HG02623 (cell line): ENCODE measurements at regions not wholly inside any gene's neighbourhood (a gene's known extent, or its start where the extent isn't known, plus 50 kb on each side); places are given as distances from the start of the nearest gene placed in this dataset.
A peak's percentile ranks its signal among the peaks of the same experiment; 100 is the strongest.
"Not testable (repeated sequence)": the region's sequence is repeated elsewhere in the genome, so short reads cannot be mapped to it uniquely, and the experiment has no call there.

Experiments used
- ATAC-seq: cut with Tn5 transposase; IDR thresholded peaks from one replicate; pipeline ENCODE4 v1.9.1; 2021; ENCODE audit warnings: moderate library complexity; ENCODE audit not compliant: unreplicated experiment

DNA sequence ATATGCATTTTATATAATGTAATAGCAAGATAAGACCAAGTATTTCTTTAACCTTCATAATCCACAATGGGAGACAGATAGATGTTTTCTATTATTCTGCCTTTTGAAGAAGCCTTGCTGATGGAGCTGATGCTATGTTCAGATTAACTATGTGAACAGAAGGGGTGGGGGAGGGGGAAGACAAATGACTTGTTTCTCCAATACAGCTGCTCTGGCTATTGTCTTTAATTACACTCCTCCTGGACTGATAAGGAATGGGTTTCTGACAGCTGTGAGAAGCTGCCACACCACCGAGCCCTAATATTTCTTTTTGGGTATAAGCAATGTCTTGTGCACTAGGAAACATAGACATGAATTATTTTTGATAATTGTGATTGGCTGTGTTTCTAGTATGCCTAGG, 62.0 kb downstream of the CAVIN4 start:
- no peak for ATAC-seq

DNA sequence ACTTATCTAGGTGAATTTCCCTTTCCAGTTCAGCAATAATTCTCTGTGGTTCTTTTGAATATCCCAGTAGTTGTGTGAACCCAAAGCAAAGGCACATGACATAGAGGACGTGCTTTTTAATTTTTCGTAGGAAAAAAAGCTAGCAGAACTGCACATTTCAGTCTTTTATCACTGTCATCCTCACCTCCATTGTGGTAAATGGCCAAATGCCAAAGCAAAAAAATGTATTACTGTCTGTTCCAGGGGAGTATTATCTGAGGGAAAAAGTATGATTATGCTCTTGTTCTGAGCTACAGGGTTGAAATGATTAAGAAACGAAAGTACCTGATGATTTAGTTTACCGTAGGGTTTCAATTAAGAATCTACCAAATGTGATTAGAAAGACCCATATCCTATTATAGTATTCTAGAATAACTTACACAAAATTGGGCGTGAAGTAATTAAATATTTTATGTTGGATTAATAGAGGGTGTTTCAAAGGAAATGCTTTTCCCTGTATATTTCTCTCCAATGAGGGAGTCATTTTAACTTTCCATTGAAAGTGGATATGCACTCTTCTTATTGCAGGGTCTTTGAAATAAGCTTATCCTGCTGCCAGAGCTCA, 62.7 kb downstream of the CAVIN4 start:
- ATAC-seq: no peak

DNA sequence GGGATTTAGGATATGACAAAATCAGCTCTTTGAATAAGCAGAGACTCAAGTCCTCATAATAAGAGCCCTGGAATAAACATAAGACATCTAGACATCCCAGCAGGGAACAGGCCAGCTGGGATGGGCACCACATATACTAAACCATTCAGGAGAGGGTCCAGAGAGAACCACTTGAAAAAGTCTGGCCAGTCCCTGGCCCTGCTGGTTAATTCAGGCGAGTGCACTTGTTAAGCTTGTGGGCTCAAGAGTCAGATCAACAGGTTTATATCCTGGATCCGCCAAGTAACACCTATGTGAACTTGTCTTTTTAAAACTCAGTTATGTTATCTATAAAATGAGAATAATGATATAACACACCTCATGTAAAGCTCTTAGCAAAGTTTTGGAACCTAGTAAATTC, 63.3 kb downstream of the CAVIN4 start:
- no peak for ATAC-seq

DNA sequence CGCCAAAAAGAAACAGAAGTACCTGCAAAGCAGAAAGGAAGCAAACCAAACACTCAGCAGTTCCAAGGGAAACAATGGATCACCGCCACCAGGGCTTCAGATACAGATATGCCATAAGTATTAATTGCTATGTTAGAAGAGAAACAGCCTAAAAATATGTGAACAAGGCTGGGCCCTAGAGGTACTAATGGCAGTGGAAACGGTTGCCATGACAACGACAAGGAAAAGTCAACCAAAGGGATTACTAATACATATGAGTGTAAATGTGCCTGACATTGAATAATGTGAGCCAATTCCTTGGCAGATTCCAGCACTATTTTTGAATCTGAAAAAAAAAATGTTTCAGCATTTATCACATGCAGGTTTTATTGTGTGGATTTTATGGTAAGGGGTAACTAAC, 75.0 kb downstream of the CAVIN4 start:
- no peak for ATAC-seq

DNA sequence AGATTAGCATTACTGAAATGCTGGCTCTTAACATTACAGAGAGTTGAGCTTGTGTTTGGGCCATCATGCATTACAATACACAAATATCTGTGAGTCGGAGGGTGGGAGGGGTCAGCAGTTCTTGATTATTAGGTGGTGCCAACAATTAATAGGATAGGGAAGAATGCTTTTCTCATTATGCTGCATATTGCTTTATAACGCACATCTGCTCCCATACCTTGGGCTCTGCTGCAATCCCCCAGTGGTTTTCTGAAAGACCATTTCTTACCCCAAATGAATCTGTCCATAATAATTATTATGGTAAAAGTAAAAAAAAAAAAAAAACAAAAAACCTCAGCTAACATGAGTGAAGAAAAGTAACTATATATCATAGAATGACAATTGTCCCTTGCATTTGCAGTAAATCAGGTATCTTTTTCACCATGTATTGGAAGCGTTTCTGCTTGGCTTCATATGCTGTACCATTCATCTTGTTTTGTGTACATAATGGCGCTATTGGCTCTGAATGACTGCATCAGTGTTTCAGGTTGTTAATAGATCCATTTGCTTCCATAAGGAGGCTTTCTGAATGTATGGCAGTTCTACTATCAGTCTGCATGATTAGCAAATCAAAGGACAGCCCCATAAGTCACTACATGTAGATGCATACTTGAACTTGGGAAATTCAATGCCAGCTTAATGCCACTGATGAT, 75.9 kb downstream of the CAVIN4 start:
- ATAC-seq: no peak

DNA sequence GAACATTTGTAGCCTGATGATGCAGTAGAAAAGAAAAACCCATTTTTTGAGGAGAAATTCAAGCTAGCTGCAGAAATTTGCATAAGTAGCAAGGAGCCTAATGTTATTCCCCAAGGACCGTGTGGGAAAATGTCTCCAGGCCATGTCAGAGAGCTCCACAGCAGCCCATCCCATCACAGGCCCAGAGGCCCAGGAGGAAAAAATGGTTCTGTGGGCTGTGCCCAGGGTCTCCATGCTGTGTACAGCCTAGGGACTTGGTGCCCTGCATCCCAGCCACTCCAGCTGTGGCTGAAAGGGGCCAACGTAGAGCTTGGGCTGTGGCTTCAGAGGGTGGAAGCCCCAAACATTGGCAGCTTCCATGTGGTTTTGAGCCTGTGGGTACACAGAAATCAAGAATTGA, 79.0 kb downstream of the CAVIN4 start:
- not testable (repeated sequence) for ATAC-seq

DNA sequence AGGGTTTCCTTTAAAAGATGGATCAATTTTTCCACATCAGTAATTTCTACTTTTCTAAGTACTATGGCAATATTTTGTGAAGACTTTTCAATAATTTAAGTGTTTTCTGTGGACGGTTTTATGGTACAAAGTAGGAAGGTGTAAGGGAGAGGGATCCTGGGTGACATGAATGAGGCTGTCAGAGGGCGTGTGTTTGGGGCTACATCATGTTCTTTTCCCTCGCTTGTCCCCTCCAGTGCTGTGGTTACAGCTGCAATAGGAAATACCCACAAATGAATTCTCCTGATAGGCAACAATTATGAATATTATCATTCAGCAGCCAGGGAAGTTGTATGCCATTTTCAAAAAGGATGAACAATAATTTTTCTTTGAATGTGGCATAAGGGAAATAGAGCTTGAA, 83.8 kb downstream of the CAVIN4 start:
- ATAC-seq: no peak

DNA sequence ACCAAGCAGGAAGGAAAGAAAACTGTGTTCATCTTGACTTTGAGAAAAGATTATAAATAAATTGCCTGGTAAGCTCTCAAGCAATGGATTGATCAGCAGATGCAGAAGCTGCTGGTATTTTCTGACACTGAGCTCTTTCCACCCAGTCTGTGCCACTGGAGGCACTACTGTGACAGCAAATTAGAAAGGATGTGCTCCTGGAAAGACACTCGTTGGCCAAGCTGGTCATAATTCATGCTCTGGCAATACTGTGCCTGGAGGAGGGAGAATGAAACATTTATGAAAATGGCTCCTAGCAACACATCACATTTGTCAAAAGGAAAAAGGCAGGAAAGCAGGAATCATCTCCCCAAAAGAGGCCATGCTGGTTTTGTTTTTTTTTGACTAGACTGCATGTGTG, 84.2 kb downstream of the CAVIN4 start:
- ATAC-seq: no peak

DNA sequence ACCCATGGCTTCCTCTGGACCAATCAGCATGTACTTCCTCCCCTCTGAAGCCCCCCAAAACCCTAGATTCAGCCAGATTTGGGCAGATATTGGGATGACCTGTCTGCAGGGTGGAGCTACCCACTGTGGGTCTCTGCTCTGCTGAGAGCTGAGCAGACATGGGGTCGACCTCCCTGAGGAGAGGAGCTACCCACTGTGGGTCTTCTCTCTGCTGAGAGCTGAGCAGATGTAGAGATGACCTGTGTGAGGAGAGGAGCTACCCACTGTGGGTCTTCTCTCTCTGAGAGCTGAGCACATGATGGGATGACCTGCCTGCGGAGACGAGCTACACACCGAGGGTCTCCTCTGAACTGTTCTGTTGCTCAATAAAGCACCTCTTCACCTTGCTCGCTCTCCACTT, 89.6 kb downstream of the CAVIN4 start:
- ATAC-seq: no peak

DNA sequence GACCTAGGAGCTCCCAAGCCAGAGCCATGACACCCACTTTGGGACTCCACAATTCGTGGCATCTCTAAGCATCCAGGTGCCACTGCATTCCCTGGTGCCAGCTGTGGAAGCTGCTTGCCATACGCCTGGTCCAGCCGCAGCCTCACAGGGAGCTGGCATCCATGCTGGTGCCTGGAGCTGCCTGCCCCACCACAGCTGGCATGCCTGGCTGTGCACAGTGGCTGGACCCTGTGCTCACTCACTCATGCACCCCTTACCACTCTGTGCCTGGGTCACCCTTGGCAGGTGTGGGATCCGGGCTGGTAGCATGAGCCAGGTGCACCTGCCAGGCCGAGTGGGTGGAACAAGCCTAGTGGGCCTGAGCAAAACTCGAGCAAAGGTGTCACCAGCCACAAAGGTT, 90.1 kb downstream of the CAVIN4 start:
- ATAC-seq: no peak

DNA sequence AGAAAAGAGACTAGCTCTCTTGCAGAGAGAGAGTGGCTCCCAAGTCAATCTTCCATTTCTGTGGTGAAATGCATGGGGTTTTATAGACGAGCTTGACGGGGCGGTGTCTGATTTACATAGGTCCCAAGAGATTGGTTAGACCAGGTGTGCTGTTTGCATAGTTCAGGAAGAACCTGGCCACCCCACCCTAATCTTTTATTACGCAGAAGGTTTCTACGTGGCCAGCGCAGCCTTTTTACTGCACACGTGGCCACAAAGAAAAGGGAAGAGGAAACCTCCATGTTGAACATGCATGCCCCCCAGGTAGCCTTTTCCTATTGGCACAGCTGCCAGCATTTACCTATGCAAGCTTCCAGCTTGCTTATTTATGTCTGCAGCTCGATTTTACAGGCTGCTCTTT, 92.1 kb downstream of the CAVIN4 start:
- no peak for ATAC-seq

DNA sequence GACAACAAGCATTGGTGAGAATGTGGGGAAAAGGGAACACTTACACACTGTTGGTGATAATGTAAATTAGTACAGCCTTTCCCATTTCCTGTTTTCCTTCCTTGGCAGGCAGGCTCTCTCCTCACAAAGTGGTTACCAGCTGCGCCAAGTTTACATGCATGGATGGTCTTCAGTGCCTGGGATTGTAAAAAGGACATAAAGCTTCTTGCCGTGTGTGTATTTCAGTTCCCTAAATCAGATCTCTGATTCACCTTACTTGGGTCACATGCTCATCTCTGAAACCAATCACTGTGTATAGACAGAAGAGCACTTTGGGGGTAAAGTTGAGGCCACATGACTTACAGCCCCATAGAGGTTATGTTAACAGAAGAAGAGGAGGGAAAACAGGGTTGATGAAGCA, 92.8 kb downstream of the CAVIN4 start:
- peak; percentile 73 for ATAC-seq

DNA sequence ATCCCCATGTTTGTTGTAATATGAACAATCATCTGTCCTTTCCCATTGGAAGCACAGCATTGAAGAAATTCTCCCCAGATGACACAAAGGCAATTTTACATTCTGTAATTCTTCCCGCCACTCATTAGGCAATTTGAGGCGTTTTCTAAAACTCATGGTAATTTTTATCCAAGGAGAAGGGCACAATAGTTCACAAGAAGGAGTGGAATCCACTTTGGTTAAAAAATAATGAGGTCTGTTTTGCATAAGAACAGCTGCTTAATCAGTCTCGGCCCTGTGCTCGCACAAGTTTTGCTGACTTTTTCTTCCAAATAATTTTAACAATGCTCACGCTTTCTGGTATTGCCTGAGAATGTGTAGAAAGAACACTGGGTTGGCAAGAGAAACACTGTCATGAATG, 94.0 kb downstream of the CAVIN4 start:
- no peak for ATAC-seq

DNA sequence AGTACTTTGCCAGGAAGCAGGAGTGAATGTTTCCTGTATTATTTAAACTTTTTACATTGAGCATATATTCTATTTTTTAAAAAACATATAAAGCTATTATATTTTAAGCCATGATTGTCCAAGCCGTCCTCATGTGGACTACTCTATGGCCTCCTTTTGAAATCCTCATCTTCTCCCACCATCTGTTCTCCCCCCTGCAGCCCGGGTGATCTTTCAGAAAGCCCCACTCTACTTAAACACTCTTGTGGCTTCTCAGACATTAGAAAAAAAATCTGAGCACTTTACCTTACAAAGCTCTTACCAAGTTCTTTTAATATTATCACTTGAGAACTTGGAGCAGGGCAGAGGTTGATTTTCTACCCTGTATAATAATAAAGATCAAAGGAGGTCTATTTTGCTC, 95.4 kb downstream of the CAVIN4 start:
- ATAC-seq: no peak

DNA sequence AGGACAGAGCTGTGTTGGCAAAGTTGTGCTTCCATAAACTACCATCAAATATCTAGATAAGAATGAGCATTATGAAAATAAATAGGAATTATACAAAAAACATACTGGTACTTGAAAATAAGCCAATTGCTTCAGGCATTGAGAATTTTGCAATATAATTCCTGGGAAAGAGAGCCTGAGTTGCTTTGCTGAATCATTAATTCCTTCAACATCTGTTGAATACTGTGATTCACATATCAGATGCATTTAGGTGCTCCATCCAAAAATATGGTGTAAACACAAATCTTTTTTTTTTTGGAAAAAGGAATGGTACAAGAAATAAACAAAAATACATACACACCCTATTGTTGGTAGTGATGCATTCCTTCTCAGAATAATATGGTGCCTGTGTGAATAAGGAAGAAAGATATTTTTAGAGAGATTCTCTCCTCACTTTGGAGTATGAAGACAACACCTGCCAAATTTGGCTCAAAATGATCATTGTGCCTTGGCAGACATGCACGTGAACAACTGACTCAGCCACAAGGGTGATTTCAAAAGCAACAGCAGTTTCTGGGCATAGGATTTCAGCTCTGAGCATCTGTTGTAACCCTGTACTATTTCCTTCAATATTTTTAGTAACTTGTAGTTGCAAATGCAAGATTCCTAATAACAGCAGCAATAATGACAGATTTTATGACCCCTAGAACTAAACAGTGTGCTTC, 96.7 kb downstream of the CAVIN4 start:
- no peak for ATAC-seq

DNA sequence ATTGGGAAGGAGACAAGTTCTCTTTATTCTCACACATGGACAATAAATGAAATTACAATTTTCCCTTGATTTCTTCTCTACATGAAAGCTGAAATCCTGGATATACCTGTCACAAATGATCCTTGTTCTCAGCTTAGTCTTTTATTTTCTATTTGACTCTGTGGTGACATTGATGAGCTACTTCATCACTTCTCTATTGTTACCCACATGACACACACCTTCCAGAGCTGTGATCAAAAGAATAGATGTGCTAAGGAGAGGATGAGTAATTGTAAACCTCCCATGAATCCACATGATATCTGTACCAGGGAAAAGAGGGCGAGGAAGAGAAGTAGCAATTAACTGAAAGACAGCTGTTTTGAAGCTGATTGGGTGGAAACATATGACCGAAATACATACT, 102.0 kb downstream of the CAVIN4 start:
- ATAC-seq: no peak

DNA sequence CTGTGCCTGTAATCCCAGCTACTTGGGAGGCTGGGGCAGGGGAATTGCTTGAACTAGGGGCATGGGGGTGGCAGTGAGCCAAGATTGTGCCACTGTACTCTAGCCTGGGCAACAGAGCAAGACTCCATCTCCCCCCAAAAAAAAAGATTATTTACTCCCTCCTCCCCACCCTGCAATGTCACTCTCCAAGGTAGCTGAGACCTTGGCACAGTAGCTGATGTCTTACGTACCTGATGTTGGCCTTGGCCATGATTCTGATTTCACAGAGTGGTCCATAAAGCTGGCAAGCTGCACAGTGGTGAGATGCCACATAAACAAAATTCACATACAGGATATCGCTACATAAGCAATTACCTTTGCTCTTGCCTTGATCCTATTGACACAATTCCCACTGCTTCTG, 108.5 kb downstream of the CAVIN4 start:
- ATAC-seq: no peak

DNA sequence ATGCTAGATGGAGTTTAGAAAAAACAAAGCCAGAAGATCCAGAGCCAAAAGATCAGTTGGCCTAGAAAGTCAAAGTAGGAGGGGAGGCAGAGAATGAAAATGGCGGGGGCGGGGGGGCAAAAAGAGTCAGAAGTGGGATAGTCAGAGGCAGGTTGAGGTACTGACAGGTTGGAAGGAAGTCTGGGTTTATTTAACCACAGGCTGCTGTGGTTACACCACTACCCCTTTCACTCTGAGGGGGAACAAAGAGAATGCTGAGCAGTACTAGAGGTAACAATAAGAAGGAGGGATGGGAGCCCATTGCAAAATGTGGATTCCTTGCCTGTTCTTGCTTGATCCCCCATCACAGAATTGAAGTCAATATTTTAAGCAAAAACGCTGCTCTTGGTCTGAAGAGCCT, 111.8 kb downstream of the CAVIN4 start:
- ATAC-seq: no peak

DNA sequence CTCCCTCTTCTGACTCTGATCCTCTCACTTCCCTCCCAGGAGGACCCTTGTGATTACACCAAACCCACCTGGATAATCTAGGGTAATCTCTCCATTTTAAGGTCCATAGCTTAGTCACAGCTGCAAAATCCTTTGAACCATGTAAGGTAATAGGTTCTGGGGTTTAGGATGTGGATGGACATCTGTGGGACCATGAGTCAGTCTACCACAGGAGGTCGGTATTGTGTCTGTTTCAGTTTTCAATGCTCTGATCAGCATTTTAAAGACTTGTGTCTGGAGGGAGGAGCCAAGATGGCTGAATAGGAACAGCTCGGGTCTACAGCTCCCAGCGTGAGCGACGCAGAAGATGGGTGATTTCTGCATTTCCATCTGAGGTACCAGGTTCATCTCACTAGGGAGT, 112.6 kb downstream of the CAVIN4 start:
- ATAC-seq: no peak

DNA sequence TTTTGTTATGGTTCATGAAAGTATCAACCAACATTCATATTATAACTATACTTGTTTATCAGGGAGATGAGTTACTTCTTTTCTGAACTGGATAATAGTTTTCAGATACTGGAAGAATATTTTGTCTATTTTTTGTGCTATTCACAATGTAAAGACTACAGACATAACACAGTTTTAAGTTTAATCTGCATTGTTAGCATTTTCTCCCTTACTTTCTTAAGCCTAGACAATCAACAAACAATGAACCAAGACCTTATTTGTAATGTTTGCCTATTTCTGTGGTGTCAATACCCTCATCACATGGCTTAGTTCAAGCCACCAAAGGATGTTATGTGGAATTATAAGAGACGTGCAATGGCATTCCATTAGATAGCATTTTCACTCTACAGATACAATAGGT, 119.5 kb downstream of the CAVIN4 start:
- no peak for ATAC-seq

DNA sequence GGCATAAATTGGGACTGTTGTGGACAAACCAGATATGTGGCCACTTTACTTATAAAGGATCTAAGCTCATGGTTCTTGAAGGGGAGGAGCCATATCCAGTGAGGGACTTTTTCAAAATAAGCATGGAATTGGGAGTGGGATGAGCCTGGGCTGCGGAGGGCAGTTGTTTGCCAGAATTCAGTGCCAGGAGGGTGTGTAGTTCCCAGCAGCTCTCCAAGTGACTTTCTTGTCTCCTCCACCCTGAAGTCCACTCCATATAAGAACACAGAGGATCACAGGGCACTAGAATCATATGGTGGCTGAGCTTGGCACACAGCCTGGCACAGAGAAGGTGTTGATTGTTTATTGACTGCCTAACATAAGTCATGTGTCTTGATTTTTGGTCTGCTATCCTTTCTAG, 121.1 kb downstream of the CAVIN4 start:
- ATAC-seq: no peak

DNA sequence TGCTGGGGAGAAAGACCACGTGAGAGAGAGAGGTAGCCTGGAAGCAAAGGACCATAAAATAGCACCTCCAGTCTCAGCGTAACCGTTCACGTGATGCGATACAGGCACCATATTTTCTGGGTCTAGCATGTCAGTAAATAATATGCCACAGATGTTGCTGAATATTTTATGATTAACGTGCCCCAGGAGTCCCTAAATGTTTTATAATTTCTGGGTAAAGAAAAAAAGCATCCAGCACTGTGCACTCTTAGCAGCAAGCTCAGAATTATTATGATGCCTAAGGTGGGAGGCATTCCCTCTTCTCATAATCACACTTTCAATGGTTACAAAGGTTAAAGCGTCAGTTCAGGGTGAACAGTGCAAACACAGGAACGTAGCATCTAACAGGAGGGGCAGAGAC, 121.8 kb downstream of the CAVIN4 start:
- no peak for ATAC-seq
